IPS DF 19.7 (cell line): ENCODE measurements at regions not wholly inside any gene's neighbourhood (a gene's known extent, or its start where the extent isn't known, plus 50 kb on each side); places are given as distances from the start of the nearest gene placed in this dataset.

Experiments used
- DNase-seq: peaks from one replicate; pipeline ENCODE4 v3.0.0-alpha.2; 2013; ENCODE audit warnings: low read depth, low spot score

GRCh38 chr9:81193362-81194339 lies 495.7 kb downstream of the TLE1 start:
- no peak for DNase-seq

- DNase-seq, result no peak
Measured at GRCh38 chr9:81191222-81191621, 498.1 kb downstream of the TLE1 start.

GRCh38 chr9:81190659-81191058 lies 498.7 kb downstream of the TLE1 start:
- no peak for DNase-seq

GRCh38 chr9:81183761-81184160 lies 505.6 kb downstream of the TLE1 start:
- no peak for DNase-seq

GRCh38 chr9:81182431-81182830 lies 506.9 kb downstream of the TLE1 start:
- no peak for DNase-seq

GRCh38 chr9:81174023-81174422 lies 515.3 kb downstream of the TLE1 start:
- DNase-seq, result no peak

GRCh38 chr9:81171689-81172088 lies 517.7 kb downstream of the TLE1 start:
- no peak for DNase-seq

GRCh38 chr9:81162361-81162760 lies 527.0 kb downstream of the TLE1 start:
- DNase-seq, result no peak

- no peak for DNase-seq
Measured at GRCh38 chr9:81156381-81156780, 533.0 kb downstream of the TLE1 start.

DNA sequence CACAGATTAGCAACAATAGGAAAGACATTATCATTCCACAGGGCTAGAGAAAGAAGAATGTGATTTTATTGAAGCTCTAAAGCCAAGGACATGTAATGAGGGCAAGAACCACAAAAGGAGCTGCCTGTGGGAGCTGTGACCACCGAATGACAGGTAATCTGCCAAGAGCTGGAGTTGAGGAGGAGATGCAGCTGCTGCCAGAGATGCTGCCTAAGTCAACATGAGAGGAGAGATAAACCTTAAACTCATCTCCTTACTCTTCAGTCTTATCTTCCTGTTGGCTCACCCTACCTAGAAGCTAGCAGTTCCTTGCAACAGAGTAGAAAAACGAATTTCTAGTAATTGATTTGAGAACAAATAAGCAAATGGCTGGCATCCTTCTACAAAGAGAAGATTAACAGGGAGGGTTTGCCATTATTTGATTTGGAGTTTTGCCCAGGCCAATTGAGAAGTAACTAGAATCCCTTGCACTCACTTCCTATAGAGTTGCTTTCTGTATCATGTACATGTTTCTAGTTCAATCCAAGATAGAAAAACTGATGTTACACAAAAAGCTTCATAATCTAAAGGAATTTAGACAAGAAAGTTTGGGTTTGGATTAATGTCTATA lies 539.2 kb downstream of the TLE1 start:
- no peak for DNase-seq

DNA sequence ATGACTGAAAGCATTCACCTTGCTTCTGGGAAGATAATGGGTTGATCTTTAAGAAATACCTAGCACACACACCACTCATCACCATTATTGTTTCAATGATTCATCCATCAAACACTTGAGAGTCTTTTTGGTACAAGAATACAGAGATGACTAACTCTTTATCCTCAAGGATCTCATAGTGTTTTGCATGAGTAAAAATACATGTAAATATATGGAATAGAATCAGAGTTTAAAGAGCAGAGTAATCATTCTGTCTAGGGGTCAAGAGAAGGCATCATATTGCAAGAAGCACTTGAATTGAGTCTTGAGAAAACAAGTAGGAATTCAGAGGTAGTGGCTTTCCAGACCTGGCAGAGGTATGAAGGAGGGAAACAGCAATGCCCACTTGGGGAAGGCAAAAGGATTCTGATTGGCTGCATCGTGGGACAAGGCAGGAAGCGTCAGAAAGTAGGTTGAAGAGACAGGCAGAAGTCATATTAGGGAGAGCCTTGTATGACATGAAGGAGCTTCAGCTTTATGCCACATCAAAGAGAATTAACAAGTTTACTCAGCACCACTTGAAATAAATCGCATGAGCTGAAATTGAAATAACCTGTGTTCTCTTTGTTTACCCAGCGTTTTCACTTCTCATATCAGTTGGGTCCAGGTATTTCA lies 542.5 kb downstream of the TLE1 start:
- DNase-seq, result no peak

- no peak for DNase-seq
Measured at GRCh38 chr9:81146241-81146640, 543.1 kb downstream of the TLE1 start.

GRCh38 chr9:81145331-81145963 lies 543.9 kb downstream of the TLE1 start:
- no peak for DNase-seq

- DNase-seq, result no peak
Measured at GRCh38 chr9:81141961-81142360, 547.4 kb downstream of the TLE1 start.

GRCh38 chr9:81137976-81138568 lies 551.3 kb downstream of the TLE1 start:
- DNase-seq, result no peak

- no peak for DNase-seq
Measured at GRCh38 chr9:81132796-81133195, 556.6 kb downstream of the TLE1 start.

DNA sequence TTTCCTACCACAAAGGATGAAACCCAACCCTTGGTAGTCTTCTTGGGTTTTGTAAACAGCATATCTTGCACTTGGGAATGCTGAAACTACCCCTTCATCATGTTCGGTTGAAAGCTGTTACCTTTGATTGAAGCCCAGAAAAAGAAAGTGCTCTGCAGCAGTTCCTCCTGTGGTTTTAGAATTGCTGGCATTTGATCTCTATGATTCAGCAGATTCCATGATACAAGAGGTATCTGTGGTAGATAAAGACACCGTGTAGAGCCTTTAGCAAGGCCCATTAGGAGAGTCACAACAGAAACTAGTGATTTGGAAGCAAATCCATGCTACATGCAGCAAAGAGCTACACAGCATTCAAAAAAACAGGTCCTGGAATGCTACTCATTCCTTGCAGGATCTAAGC lies 557.0 kb downstream of the TLE1 start:
- DNase-seq, result no peak

DNA sequence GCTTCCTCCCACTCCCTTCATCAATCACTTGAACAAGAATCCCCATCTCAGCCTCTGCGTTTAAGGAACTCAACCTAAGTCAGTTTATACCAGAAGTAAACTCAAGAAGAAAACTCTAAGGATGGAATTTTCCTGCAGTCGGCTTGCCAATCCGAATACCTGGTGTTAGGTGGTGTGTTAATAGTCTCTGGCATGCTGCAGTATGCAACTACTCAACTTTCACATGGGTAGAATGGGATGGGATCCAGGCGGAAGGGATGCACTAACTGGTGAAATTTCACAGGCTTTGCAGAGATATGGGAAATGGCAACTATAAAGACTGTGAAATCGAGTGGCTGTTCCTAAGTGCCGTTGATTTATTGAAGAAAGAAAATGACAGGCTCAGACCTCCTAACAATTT lies 560.6 kb downstream of the TLE1 start:
- DNase-seq, result no peak

GRCh38 chr9:81125446-81126092 lies 563.8 kb downstream of the TLE1 start:
- DNase-seq, result no peak

DNA sequence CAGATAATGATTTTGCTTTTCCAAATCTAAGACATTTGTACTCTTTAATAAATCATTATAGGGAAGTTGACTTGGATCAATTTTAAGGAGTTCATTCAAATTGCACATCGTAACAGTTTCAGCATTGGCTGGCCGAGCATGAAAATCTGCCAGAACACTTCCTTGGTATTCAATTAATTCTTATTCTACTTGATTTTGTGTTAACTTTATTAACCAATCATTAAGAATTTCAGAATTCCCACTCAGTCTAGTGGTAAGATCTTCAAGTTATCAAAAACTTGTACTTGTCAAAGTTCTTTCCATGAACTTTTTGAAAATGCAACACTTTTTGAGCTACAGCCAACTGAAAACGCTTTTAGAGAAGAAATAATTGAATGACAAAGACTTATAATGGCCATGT lies 565.8 kb downstream of the TLE1 start:
- DNase-seq, result no peak

DNA sequence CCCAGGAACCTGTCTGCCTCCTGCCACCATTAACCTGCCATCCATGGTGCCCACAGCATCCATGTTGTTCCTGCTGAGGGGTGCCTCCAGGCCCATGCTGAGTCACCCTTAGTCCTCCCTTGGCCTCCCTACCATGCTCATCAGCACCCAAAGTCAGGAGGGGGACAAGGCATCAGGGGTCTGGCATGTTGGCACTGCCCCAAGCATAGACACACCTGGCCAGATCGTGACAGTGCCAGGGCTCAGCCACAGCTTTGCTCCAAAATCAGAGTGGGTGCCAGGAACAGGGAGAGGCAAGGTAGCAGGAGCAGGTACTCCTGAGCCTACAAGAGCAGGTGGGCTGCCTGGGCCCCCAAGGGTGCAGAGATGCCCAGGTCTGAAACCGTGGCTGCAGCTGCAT lies 566.6 kb downstream of the TLE1 start:
- DNase-seq, result no peak
